ENCODE measurements at regions not wholly inside any gene's neighbourhood (a gene's known extent, or its start where the extent isn't known, plus 50 kb on each side); places are given as distances from the start of the nearest gene placed in this dataset.

DNA sequence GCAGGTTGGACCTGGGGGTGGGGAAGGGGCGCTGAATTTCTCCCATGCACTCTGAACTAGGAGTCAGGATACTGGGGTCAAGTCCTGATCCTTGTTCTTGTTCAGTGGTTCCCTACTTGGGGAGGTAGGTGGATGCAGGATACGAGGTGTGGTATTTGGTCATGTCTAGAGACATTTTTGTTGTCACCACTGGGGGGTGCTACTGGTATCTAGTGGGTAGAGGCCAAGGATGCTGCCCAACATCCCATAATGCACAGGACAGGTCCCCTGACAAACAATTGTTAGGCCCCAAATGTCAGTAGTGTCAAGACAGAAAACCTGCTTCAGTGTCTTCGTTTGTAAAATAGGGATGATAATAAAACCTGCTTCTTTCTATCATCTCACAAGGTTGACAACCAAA lies 259.0 kb upstream of the FOXD3 start:
- DNase-seq = no peak
- no peak overlapping the region for H3K27ac Mint-ChIP-seq
- CTCF ChIA-PET = no interaction called here

GRCh38 chr1:63064135-63064534 lies 258.2 kb upstream of the FOXD3 start:
- Histone ChIP-seq H3K4me1 (ENCODE audit: control insufficient read depth in 2 of 2, insufficient read depth in 2 of 2, low read length in 2 of 2) (no peaks in the 10 kb centered on the region), H2AFZ (ENCODE audit: insufficient read depth, low read depth, low read length, poor library complexity, severe bottlenecking) (no peak overlapping the region), H4K20me1 (ENCODE audit: control insufficient read depth, insufficient read depth, low read length, poor library complexity, severe bottlenecking) (no peaks in the 10 kb centered on the region), H3K4me2 (replicated peaks; ENCODE audit: low read depth, low read length, poor library complexity, severe bottlenecking) (no peak overlapping the region), H3K27ac (ENCODE audit: low read length in 2 of 2) (no peak overlapping the region), H3K36me3 (replicated peaks in 1 of 2; ENCODE audit: control extremely low read depth in 1 of 2, control insufficient read depth in 1 of 2, extremely low read depth in 1 of 2, insufficient read depth in 2 of 2, low read length in 1 of 2) (no peaks in the 10 kb centered on the region), H3K9ac (ENCODE audit: low read length) (no peak overlapping the region), H3K79me2 (ENCODE audit: control insufficient read depth, insufficient read depth, low read length) (no peaks in the 10 kb centered on the region), H3K4me3 (ENCODE audit: control extremely low read depth in 1 of 5, extremely low read depth in 1 of 5, insufficient read depth in 1 of 5, low read depth in 2 of 5, low read length in 4 of 5) (no peak overlapping the region), H3K9me3 (ENCODE audit: control extremely low read depth in 1 of 3, control insufficient read depth in 2 of 3, insufficient read depth in 1 of 3, low read length in 2 of 3) (no peaks in the 10 kb centered on the region), H3K27me3 (replicated peaks in 1 of 4; ENCODE audit: control extremely low read depth in 1 of 4, control insufficient read depth in 3 of 4, insufficient read depth in 4 of 4, low read length in 3 of 4) (no peaks in the 10 kb centered on the region)
- 88% methylated on average over 2 of the region's 4 CpGs for WGBS (ENCODE audit: insufficient coverage)
- ATAC-seq (ENCODE audit: low read depth) (no peak), DNase-seq (no peak)
- intact Hi-C loops (cut with micrococcal nuclease) = no loop called here
- POLR2A ChIA-PET = no interaction called here
- H3K4me1 Mint-ChIP-seq = no peaks in the 10 kb centered on the region
- TF ChIP-seq, protein P1, sequence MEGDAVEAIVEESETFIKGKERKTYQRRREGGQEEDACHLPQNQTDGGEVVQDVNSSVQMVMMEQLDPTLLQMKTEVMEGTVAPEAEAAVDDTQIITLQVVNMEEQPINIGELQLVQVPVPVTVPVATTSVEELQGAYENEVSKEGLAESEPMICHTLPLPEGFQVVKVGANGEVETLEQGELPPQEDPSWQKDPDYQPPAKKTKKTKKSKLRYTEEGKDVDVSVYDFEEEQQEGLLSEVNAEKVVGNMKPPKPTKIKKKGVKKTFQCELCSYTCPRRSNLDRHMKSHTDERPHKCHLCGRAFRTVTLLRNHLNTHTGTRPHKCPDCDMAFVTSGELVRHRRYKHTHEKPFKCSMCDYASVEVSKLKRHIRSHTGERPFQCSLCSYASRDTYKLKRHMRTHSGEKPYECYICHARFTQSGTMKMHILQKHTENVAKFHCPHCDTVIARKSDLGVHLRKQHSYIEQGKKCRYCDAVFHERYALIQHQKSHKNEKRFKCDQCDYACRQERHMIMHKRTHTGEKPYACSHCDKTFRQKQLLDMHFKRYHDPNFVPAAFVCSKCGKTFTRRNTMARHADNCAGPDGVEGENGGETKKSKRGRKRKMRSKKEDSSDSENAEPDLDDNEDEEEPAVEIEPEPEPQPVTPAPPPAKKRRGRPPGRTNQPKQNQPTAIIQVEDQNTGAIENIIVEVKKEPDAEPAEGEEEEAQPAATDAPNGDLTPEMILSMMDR (IDR thresholded peaks at IDR 0.05) = no peak
- no peak for TF ChIP-seq EZH2 (IDR thresholded peaks at IDR 0.05; ENCODE audit: borderline replicate concordance, insufficient read depth, low read depth, low read length, poor library complexity, severe bottlenecking)
- H3K4me3 Mint-ChIP-seq = no peak overlapping the region
- H3K27me3 Mint-ChIP-seq = peaks cover 4% of the 10 kb centered on the region
- no peaks in the 10 kb centered on the region for H3K9me3 Mint-ChIP-seq (ENCODE audit: insufficient read depth)
- H3K27ac Mint-ChIP-seq = no peak overlapping the region
- CTCF ChIA-PET = no interaction called here

More for the DNA sequence above, 259.0 kb upstream of the FOXD3 start:
- H3K27me3 Mint-ChIP-seq = peaks cover 4% of the 10 kb centered on the region
- no peaks in the 10 kb centered on the region for H3K36me3 ChIP-seq (replicated peaks in 1 of 2; ENCODE audit: control extremely low read depth in 1 of 2, control insufficient read depth in 1 of 2, extremely low read depth in 1 of 2, insufficient read depth in 2 of 2, low read length in 1 of 2)
- H3K4me3 Mint-ChIP-seq = no peak overlapping the region
- TF ChIP-seq EZH2 (IDR thresholded peaks at IDR 0.05; ENCODE audit: borderline replicate concordance, insufficient read depth, low read depth, low read length, poor library complexity, severe bottlenecking) = no peak
- TF ChIP-seq, protein P1 (IDR thresholded peaks at IDR 0.05) = no peak
- ATAC-seq (ENCODE audit: low read depth) = no peak
- no peaks in the 10 kb centered on the region for H3K79me2 ChIP-seq (ENCODE audit: control insufficient read depth, insufficient read depth, low read length)
- intact Hi-C loops (cut with micrococcal nuclease) = no loop called here
- POLR2A ChIA-PET = no interaction called here
- no peak overlapping the region for H3K4me2 ChIP-seq (replicated peaks; ENCODE audit: low read depth, low read length, poor library complexity, severe bottlenecking)
- no peak overlapping the region for H2AFZ ChIP-seq (ENCODE audit: insufficient read depth, low read depth, low read length, poor library complexity, severe bottlenecking)
- H3K9me3 Mint-ChIP-seq (ENCODE audit: insufficient read depth) = no peaks in the 10 kb centered on the region
- no peak overlapping the region for H3K9ac ChIP-seq (ENCODE audit: low read length)
- no peak overlapping the region for H3K27ac ChIP-seq (ENCODE audit: low read length in 2 of 2)
- no peaks in the 10 kb centered on the region for H3K9me3 ChIP-seq (ENCODE audit: control extremely low read depth in 1 of 3, control insufficient read depth in 2 of 3, insufficient read depth in 1 of 3, low read length in 2 of 3)
- no peaks in the 10 kb centered on the region for H3K4me1 ChIP-seq (ENCODE audit: control insufficient read depth in 2 of 2, insufficient read depth in 2 of 2, low read length in 2 of 2)
- no peaks in the 10 kb centered on the region for H4K20me1 ChIP-seq (ENCODE audit: control insufficient read depth, insufficient read depth, low read length, poor library complexity, severe bottlenecking)
- 75% methylated on average over 2 of the region's 3 CpGs for WGBS (ENCODE audit: insufficient coverage)
- no peaks in the 10 kb centered on the region for H3K27me3 ChIP-seq (replicated peaks in 1 of 4; ENCODE audit: control extremely low read depth in 1 of 4, control insufficient read depth in 3 of 4, insufficient read depth in 4 of 4, low read length in 3 of 4)
- no peak overlapping the region for H3K4me3 ChIP-seq (ENCODE audit: control extremely low read depth in 1 of 5, extremely low read depth in 1 of 5, insufficient read depth in 1 of 5, low read depth in 2 of 5, low read length in 4 of 5)
- H3K4me1 Mint-ChIP-seq = no peaks in the 10 kb centered on the region

All from B cell (primary cell).